Fibroblast of lung (primary cell): ENCODE measurements at regions not wholly inside any gene's neighbourhood (a gene's known extent, or its start where the extent isn't known, plus 50 kb on each side); places are given as distances from the start of the nearest gene placed in this dataset.

Experiments used
- DNase-seq, 2 donors: peaks; one replicate each; pipeline versions ENCODE4 v3.0.0 to v3.0.0-alpha.2; 2010; ENCODE audit warnings: low read depth in 2 of 2
- H2AFZ ChIP-seq: 2 replicates; pipeline ENCODE4 v1.5.1; 2012; ENCODE audit warnings: low read length, control low read depth, inconsistent platforms
- H3K27ac ChIP-seq: 2 replicates; pipeline ENCODE4 v1.5.1; 2011; ENCODE audit warnings: low read length, control low read depth; ENCODE audit not compliant: insufficient read depth
- H3K27me3 ChIP-seq: 2 replicates; pipeline ENCODE4 v1.5.1; 2011; ENCODE audit warnings: mild to moderate bottlenecking, low read length; ENCODE audit not compliant: control insufficient read depth, insufficient read depth
- H3K36me3 ChIP-seq: 2 replicates; pipeline ENCODE4 v1.5.1; 2011; ENCODE audit warnings: low read length; ENCODE audit not compliant: control insufficient read depth, insufficient read depth
- H3K4me1 ChIP-seq: 2 replicates; pipeline ENCODE4 v1.5.1; 2011; ENCODE audit warnings: low read length; ENCODE audit not compliant: control insufficient read depth, insufficient read depth; ENCODE audit errors: extremely low read depth
- H3K4me2 ChIP-seq: 2 replicates; pipeline ENCODE4 v1.5.1; 2011; ENCODE audit warnings: low read length, control low read depth; ENCODE audit not compliant: insufficient read depth; ENCODE audit errors: extremely low read depth
- H3K4me3 ChIP-seq, 4 experiments: fragments of 200-600 bp in 1 of 4; sonication (generic) in 1 of 4; replicated peaks in 1 of 4; 2 replicates each; pipeline ENCODE4 v1.5.1; 2011 to 2016; ENCODE audit warnings: low read length in 4 of 4, low read depth in 3 of 4, mild to moderate bottlenecking in 3 of 4, control low read depth in 2 of 4, inconsistent platforms in 1 of 4, mixed read lengths in 1 of 4; ENCODE audit not compliant: insufficient read depth in 1 of 4; ENCODE audit errors: control extremely low read depth in 1 of 4
- H3K79me2 ChIP-seq: 2 replicates; pipeline ENCODE4 v1.5.1; 2012; ENCODE audit warnings: mild to moderate bottlenecking, low read length, inconsistent platforms; ENCODE audit not compliant: control insufficient read depth, insufficient read depth
- H3K9ac ChIP-seq: 2 replicates; pipeline ENCODE4 v1.5.1; 2011; ENCODE audit warnings: mild to moderate bottlenecking, low read length, control low read depth; ENCODE audit not compliant: insufficient read depth
- H3K9me3 ChIP-seq: 2 replicates; pipeline ENCODE4 v1.5.1; 2012; ENCODE audit warnings: low read depth, low read length; ENCODE audit not compliant: control insufficient read depth, insufficient read depth
- H4K20me1 ChIP-seq: 2 replicates; pipeline ENCODE4 v1.5.1; 2011; ENCODE audit warnings: low read length; ENCODE audit not compliant: control insufficient read depth, insufficient read depth; ENCODE audit errors: extremely low read depth
- EZH2 ChIP-seq: IDR thresholded peaks from 2 replicates; pipeline ENCODE4 v1.5.1; 2012; ENCODE audit warnings: low read length, control low read depth, mild to moderate bottlenecking; ENCODE audit errors: missing control alignments
- TF ChIP-seq, protein P1 (sequence below), 2 donors: IDR thresholded peaks in 1 of 2; conservative IDR thresholded peaks in 1 of 2; 1 replicate in 1 of 2; 2 replicates in 1 of 2; pipeline ENCODE4 v1.5.1; 2011 to 2012; ENCODE audit warnings: low read length in 2 of 2, control low read depth in 1 of 2, inconsistent platforms in 1 of 2, low read depth in 1 of 2, mild to moderate bottlenecking in 1 of 2

DNA sequence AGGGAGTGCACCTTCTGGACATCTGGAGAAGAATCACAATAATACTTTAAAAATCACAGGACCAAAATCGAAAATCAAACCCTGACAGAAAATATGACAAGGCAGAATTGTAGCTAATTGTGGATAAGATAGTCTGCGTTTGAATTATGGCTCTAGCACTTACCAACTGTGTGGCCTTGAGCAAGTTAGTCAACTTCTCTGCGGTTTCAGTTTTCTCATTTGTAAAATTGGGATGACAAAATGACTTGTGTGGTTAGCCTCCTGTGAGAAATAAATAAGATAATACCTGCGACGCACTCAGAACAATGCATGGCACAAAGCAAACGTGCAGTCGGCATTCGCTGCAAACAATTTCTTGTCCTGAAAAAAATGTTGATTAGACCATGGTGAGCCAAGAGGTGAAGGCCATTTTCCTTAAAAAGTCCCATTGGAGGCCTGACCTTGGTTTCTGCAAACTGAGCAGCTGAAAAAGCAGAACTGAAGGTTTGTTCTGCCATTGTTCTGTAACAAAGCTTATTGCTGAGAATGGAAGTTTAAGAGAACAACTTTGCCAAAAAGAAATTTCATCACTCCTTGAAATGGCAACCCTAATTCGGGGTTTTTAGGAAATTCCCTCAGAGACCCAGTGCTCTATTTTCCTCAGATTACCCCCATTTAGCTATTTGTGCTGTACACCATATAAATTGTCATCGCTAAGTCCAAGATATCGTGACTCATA, 266.3 kb downstream of the ERMARD start:
- H3K79me2 ChIP-seq, result no peaks in the 10 kb centered on the region
- TF ChIP-seq EZH2, result no peak
- TF ChIP-seq, protein P1, sequence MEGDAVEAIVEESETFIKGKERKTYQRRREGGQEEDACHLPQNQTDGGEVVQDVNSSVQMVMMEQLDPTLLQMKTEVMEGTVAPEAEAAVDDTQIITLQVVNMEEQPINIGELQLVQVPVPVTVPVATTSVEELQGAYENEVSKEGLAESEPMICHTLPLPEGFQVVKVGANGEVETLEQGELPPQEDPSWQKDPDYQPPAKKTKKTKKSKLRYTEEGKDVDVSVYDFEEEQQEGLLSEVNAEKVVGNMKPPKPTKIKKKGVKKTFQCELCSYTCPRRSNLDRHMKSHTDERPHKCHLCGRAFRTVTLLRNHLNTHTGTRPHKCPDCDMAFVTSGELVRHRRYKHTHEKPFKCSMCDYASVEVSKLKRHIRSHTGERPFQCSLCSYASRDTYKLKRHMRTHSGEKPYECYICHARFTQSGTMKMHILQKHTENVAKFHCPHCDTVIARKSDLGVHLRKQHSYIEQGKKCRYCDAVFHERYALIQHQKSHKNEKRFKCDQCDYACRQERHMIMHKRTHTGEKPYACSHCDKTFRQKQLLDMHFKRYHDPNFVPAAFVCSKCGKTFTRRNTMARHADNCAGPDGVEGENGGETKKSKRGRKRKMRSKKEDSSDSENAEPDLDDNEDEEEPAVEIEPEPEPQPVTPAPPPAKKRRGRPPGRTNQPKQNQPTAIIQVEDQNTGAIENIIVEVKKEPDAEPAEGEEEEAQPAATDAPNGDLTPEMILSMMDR (conservative IDR thresholded peaks at IDR 0.05 in 1 of 2, IDR thresholded peaks at IDR 0.05 in 1 of 2; ENCODE audit: low read depth in 1 of 2, low read length in 2 of 2), result no peak
- H3K4me3 ChIP-seq, result no peak overlapping the region
- no peak overlapping the region for H3K9ac ChIP-seq
- H4K20me1 ChIP-seq, result no peaks in the 10 kb centered on the region
- H2AFZ ChIP-seq, result no peak overlapping the region
- no peaks in the 10 kb centered on the region for H3K4me1 ChIP-seq
- H3K4me2 ChIP-seq, result no peak overlapping the region
- H3K36me3 ChIP-seq, result no peaks in the 10 kb centered on the region
- peaks cover 3% of the 10 kb centered on the region for H3K27me3 ChIP-seq
- no peak for DNase-seq
- H3K9me3 ChIP-seq, result no peaks in the 10 kb centered on the region
- no peak overlapping the region for H3K27ac ChIP-seq

DNA sequence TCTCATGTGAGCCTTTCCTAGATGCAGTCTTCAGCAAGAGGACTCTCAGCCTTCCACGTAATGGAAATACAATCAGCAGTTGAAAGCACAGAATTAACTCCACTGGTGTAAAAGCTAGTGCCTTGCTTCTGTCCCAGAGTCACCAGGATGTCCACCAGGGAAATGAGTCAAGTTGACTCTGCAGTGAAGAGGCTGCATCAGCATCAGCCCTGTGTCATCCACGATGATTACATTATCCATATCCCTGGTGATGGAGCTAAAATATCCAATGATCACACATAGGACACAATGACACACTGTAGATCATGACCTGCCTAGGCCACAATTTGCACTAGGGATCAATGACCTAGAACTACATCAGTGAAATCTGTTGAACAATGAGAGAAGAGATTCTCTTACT, 262.4 kb downstream of the ERMARD start:
- Histone ChIP-seq H3K4me1 (no peaks in the 10 kb centered on the region), H4K20me1 (no peaks in the 10 kb centered on the region), H3K36me3 (no peaks in the 10 kb centered on the region), H3K9ac (no peak overlapping the region), H3K9me3 (no peaks in the 10 kb centered on the region), H2AFZ (no peak overlapping the region), H3K4me3 (no peak overlapping the region), H3K27ac (no peak overlapping the region), H3K79me2 (no peaks in the 10 kb centered on the region), H3K4me2 (no peak overlapping the region), H3K27me3 (peaks cover 3% of the 10 kb centered on the region)
- no peak for DNase-seq
- TF ChIP-seq, protein P1 (conservative IDR thresholded peaks at IDR 0.05 in 1 of 2, IDR thresholded peaks at IDR 0.05 in 1 of 2; ENCODE audit: low read depth in 1 of 2, low read length in 2 of 2), result no peak
- no peak for TF ChIP-seq EZH2

DNA sequence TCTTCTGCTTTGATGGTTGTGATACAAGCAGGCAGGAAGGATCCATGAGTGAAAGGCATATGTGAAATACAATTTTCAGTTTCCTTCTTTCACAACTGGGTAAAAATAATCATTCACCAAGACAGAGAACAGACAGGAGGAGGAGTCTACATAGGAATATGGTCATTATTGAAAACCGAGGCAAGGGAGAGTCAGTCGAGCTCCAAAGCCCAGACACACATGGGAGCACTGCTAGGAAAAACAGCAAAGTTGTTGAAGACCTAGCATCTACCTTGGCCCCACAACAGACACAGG, 260.6 kb downstream of the ERMARD start:
- no peak for TF ChIP-seq EZH2
- TF ChIP-seq, protein P1 (conservative IDR thresholded peaks at IDR 0.05 in 1 of 2, IDR thresholded peaks at IDR 0.05 in 1 of 2; ENCODE audit: low read depth in 1 of 2, low read length in 2 of 2), result no peak
- no peak overlapping the region for H3K27ac ChIP-seq
- H3K36me3 ChIP-seq, result no peaks in the 10 kb centered on the region
- DNase-seq, result no peak
- H3K4me1 ChIP-seq, result no peaks in the 10 kb centered on the region
- H3K4me2 ChIP-seq, result no peak overlapping the region
- H3K9me3 ChIP-seq, result no peaks in the 10 kb centered on the region
- H3K9ac ChIP-seq, result no peak overlapping the region
- no peak overlapping the region for H2AFZ ChIP-seq
- no peaks in the 10 kb centered on the region for H4K20me1 ChIP-seq
- no peaks in the 10 kb centered on the region for H3K79me2 ChIP-seq
- peaks cover 1% of the 10 kb centered on the region for H3K27me3 ChIP-seq
- H3K4me3 ChIP-seq, result no peak overlapping the region
